NB4 (cell line): ENCODE measurements at regions not wholly inside any gene's neighbourhood (a gene's known extent, or its start where the extent isn't known, plus 50 kb on each side); places are given as distances from the start of the nearest gene placed in this dataset.

Experiments used
- DNase-seq: peaks from one replicate; pipeline ENCODE4 v3.0.0; 2010; ENCODE audit warnings: low read depth
- H3K4me3 ChIP-seq: one replicate; pipeline ENCODE4 v1.5.1; 2011; ENCODE audit warnings: mild to moderate bottlenecking, low read depth, low read length, moderate library complexity
- CTCF ChIP-seq: IDR thresholded peaks from one replicate; pipeline ENCODE4 v1.5.1; 2012; ENCODE audit warnings: low read depth, low read length
- MAX ChIP-seq: IDR thresholded peaks from 2 replicates; pipeline ENCODE4 v1.6.1; 2011; ENCODE audit warnings: low read depth, low read length
- MYC ChIP-seq: IDR thresholded peaks from 2 replicates; pipeline ENCODE4 v1.6.1; 2011; ENCODE audit warnings: low read depth, low read length
- POLR2A ChIP-seq: IDR thresholded peaks from 2 replicates; pipeline ENCODE4 v1.6.1; 2011; ENCODE audit warnings: mild to moderate bottlenecking; ENCODE audit not compliant: insufficient read length; ENCODE audit errors: extremely low read depth

- TF ChIP-seq MAX, result no peak
- TF ChIP-seq MYC, result no peak
- TF ChIP-seq POLR2A, result no peak
- no peak for TF ChIP-seq CTCF
- DNase-seq, result no peak
Measured at GRCh38 chr14:66141733-66142132, 344.4 kb upstream of the CCDC196 start.

GRCh38 chr14:66143387-66144112 lies 342.6 kb upstream of the CCDC196 start:
- no peak overlapping the region for H3K4me3 ChIP-seq
- no peak for DNase-seq
- no peak for TF ChIP-seq MYC
- TF ChIP-seq MAX, result no peak
- TF ChIP-seq CTCF, result no peak
- no peak for TF ChIP-seq POLR2A

More at GRCh38 chr14:66141733-66142132, 344.4 kb upstream of the CCDC196 start:
- H3K4me3 ChIP-seq, result no peak overlapping the region

- TF ChIP-seq POLR2A (no peak), CTCF (no peak), MYC (no peak), MAX (no peak)
- no peak for DNase-seq
- H3K4me3 ChIP-seq, result no peak overlapping the region
Measured at GRCh38 chr14:66152302-66152701, 333.9 kb upstream of the CCDC196 start.

- TF ChIP-seq MAX, result no peak
- no peak for TF ChIP-seq CTCF
- TF ChIP-seq MYC, result no peak
- TF ChIP-seq POLR2A, result no peak
- H3K4me3 ChIP-seq, result no peak overlapping the region
- no peak for DNase-seq
Measured at GRCh38 chr14:66152747-66153146, 333.4 kb upstream of the CCDC196 start.

GRCh38 chr14:66163023-66163422 lies 323.1 kb upstream of the CCDC196 start:
- DNase-seq, result no peak
- H3K4me3 ChIP-seq, result no peak overlapping the region
- no peak for TF ChIP-seq POLR2A
- TF ChIP-seq MAX, result no peak
- TF ChIP-seq MYC, result no peak
- TF ChIP-seq CTCF, result no peak
